GM03348 (cell line): ENCODE measurements at regions not wholly inside any gene's neighbourhood (a gene's known extent, or its start where the extent isn't known, plus 50 kb on each side); places are given as distances from the start of the nearest gene placed in this dataset.
"Not testable (repeated sequence)": the region's sequence is repeated elsewhere in the genome, so short reads cannot be mapped to it uniquely, and the experiment has no call there.

ENCODE experiments used
- DNase-seq: peaks from one replicate; pipeline ENCODE4 v3.0.0; 2012; ENCODE audit warnings: low spot score

DNA sequence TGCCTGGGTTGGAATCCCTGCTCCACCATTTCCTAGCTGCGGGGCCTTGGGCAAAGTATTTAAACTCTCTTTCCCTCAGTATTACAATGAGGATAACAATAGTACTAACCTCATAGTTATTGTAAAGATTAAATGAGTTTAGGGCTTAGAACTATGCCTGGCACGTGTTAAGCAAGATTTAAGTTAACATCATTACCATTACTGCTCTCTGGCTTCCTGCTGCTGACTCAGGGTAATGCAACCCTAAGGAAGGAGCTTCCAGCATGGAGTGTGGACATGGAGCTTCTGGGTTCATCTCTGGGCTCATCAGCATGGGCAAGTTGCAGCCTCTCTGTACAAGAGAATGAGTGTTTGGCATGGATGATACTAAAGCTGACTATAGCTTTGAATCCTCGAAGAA, 374.2 kb upstream of the MAP2 start:
- no peak for DNase-seq

DNA sequence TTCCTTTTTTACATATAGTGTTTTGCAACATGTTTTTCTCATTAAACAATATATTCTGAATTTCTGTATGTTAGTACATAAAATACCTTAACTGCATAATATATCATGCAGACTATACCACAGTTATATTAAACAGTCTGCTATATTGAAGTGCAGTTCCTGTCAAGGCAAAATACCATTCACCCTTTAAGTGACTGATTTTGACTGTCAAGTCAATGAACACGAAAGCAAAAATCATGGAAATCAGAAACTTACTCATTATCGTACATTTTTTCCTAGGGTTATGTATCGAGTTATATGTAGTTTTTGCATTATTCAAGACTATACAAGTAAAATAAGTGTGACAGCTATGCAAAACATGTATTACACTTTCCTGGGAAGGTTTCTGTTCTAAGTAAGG, 361.6 kb upstream of the MAP2 start:
- DNase-seq, result no peak

DNA sequence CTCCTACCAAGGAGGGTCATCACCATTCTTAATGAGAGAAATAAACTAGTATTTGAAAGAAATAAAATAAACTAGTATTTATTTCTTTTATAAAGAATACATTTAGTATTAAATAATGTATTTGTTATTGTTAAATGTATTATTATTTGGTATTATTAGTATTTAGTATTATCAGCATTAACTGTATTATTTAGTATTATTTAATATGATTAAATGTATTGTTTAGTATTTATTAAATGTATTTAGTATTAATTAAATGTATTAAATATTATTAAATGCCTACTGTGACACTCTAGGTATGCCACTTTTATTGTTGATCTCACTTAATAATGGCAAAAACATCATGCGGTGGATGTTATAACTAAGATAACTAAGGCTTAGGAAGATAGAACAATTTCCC, 353.6 kb upstream of the MAP2 start:
- no peak for DNase-seq

DNA sequence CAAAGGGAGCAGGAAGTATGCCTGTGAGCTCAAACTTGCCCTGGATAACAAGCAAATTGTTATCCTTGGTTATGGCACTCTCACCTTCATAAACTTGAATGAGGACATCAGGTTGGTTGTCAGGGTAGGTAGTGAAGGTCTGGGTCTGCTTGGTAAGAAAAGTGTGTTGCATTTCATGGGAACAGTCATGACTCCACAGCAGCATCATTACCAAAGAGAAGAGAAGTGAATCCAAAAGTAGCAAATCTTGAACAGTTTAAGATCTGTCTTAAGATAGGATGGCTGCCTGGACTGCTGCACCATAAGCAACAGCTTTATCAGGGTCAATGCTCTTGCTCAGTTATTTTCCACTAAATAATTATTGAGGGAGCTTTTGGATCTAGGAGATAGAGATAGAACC, 350.7 kb upstream of the MAP2 start:
- DNase-seq, result no peak

DNA sequence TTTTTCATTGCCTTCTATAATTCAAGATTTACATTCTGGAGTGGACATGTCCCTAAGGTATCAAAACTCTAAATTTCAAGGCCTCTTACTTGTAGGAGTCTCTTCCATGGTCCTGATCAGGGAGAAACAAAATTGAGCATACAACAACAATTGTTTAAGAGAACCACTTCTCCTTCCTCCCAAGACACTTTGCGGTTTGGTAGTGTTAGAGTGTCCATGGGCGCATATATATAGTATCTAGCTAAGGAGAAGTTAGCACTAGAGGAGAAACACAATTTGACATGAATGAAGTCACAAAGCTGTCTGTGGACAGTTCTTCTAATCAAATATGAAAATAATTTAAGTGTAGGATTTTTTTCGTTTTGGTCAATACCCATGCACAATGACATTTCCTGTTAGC, 349.1 kb upstream of the MAP2 start:
- no peak for DNase-seq

DNA sequence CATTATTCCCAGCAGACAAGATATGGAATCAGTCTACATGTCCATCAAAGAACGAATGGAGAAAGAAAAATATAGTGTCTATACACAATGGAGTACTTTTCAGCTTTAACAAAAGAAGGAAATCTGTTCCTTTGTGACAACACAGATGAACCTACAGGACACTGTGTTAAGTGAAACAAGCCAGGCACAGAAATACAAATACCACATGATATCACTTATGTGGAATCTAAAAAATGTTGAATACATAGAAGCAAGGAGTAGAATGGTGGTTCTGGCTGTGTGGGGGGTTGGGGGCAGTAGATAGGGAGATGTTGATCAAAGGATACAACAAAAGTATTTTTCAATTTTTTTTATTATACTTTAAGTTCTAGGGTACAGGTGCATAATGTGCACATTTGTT, 347.7 kb upstream of the MAP2 start:
- no peak for DNase-seq

DNA sequence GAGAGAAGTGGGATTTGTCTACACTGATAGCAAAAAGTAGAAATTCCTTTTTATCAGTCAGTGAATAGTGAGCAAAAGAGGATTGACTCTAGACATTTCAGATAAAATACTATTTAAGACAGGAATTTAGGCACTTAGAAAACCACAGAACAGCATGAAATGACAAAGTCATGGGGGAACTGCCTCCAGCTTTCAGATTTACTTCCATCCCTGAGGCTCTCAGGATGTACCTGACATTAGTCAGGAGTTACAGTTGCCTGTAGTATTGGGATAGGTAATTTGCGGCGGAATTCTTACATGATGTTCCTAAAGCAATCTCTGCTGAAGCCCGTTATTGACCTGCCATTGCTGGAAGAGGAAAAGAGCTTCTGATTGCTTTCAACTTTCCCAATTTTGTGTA, 337.1 kb upstream of the MAP2 start:
- DNase-seq, result no peak

DNA sequence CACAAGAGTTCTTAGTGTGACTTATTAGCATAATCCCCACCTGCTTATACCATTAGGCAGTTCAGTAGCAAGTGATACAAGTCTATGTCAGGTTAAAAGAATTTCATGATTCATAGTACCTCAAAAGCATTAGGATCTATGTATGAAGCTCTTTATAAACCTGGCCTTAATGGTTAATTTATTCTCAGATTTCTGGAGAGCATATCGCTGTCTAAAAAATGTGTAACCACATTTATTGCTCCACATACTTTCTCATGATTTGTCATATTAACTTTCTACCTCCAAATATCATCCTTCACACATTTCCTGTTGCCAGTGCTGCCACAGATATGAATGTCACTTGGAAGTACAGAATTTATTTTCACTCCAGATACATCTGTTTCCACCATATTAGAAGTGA, 332.8 kb upstream of the MAP2 start:
- DNase-seq, result no peak

DNA sequence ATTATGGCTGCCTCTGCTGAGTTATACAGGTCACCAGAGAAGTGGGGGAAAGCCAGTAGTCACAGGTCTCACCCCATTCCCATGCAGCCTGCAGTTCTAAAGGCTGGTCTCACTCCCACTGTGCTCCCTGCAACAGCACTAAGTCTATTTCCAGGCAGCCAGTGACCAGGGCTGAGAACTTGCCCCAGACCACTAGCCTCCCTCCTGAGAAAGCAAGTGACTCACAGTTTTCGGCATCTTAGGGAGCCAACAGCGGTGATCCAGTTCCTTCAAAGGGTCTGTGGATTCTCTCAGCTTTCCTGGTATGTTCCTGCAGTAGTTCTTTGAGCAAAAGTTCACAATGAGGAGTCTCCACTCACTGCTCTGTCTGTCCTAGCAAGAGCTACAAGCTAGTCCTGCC, 329.6 kb upstream of the MAP2 start:
- no peak for DNase-seq

DNA sequence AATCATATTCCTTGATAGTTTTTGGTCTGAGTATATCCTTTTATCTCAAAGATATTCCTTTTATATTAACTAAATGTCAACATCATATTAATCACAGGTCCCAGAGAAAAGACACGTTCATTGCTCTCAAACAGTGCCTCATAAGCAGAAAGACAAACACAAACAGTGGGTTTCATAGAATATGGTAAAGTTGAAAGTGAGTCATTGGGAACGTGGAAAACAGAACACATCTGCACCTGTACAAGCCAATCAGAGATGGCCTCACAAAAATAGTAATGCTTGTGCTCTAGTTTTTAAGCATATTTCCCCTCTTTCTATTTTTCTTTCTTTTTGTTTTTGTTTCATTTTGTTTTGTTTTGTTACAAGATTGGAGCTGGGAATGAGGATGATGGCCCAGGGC, 328.4 kb upstream of the MAP2 start:
- DNase-seq, result no peak

DNA sequence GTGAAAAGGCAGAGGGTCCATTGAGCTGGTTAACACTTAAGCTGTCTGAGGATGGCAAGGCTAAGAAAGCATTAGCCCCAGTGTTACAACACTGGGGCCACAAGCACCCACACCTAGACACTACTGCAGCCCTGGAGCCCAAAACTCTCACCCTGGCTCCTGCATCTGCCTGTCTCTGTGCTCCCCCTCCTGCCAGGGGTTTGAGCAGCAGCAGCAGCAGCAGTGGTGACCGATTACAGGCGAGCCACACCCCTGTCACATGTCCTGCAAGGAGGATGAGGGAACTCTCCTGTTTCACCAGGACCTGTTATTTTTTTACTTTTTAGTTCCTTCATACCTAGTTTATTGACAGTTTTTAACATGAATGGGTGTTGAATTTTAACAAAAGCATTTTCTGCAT, 326.7 kb upstream of the MAP2 start:
- DNase-seq, result no peak

DNA sequence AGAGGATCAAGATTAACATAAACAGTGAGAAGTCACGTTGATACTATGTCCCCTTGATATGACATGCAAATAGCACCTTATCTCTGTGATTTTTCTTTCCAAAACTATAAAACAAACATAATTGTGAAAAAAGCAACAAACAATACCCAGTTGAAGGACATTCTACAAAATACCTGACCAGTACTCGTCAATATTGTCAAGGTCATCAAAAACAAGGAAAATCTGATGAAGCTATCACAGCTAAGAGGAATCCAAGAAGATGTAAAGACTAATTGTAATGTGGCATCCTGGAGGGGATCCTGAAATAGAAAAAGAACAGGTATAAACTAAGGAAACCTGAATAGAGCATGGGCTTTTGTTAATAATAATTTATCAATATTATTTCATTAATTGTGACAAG, 321.5 kb upstream of the MAP2 start:
- DNase-seq, result no peak

DNA sequence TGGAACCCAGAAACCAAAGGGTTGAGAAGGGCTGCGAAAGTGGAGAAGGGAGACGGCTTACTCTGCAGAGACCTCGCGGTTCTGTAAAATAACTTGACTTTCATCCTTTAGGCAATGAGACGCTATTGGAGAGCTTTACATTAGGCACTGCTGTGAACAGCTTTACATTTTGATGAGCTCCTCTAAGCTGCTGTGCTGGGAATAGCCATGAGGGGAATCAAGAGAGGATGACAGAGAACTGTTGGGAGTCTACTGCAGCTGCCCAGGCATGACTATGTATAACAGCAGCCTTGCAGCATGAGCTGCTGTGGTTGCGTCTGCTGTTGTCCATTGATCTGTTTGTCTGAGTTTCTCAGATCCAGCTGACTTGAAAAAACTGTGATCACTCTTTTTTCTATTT, 310.8 kb upstream of the MAP2 start:
- DNase-seq, result no peak

DNA sequence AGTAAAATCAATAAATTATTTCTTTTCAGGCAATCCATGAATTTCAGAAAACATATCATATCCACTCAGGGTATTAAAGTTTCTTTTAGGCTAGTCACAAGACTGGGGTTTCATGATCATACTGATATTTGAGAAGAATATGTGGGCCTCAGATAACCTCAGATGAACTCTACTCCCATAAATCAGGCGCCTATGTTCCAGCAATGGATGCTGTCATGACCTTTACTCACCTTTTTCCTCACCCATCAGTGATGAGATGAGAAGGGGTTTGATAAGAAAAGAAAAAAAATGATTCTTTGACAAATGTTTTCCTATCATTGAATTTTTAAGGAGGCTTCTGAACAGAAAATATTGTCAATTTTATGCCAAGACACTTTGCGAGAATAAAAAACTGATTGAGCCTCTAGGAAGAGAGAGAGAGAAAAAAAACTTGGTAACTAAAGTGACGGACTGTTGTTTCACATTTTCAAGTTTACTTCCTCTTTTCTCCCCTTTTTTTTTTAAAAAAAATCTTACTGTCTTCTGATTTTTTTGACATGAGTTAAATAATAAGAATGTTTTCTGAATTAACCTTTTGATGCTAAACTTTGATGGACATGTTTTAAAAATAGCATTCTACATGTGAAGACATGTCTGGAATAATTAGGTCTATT, 309.1 kb upstream of the MAP2 start:
- no peak for DNase-seq

DNA sequence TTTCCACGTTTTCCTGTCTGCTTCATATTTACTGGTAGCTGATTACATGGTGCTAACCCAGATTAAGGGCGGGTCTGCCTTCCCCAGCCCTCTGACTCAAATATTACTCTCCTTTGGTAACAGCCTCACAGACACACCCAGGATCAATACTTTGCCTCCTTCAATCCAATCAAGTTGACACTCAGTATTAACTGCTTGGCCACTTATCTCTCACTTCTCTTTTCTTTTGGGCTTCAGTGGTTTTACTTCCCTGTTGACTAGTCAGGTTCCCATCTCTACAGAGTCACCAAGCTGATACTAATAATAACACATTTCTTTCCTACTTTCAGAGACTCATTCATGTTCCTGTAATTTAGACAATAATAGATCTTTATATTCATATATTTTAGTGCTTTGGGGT, 302.2 kb upstream of the MAP2 start:
- DNase-seq, result no peak

DNA sequence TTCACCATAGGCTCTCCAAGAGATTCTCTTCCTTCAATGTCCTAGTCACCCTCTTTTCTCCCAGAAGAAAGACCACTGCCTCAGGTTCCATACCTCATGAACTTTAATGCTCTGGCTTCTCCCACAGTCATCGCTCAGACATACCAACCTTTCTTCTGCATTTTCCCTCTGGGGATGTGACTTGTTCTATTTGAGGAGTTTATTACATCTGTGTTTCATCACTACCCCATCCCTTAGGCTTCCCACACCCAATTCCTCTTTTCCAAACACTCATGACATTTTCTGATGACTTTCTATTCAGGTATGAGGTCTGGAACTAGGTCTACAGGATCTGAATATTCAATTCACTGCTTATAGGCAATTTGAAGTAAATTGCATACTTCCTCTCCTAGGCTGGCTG, 298.6 kb upstream of the MAP2 start:
- no peak for DNase-seq

DNA sequence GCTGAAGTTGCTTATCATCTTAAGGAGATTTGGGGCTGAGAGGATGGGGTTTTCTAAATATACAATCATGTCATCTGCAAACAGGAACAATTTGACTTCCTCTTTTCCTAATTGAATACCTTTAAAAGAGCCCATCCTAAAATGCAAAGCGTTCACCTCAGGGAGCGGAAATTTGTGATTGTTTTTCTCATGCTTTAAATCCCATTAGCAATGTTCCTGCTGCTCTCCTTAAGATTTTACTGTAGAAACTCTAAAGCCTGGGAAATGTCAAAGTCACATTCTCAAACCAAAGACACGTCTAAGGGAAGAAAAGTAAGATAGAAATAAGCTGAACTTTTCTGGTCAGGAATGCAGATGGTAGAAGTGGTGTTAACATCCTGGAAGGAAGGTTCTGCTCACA, 285.8 kb upstream of the MAP2 start:
- DNase-seq, result no peak

DNA sequence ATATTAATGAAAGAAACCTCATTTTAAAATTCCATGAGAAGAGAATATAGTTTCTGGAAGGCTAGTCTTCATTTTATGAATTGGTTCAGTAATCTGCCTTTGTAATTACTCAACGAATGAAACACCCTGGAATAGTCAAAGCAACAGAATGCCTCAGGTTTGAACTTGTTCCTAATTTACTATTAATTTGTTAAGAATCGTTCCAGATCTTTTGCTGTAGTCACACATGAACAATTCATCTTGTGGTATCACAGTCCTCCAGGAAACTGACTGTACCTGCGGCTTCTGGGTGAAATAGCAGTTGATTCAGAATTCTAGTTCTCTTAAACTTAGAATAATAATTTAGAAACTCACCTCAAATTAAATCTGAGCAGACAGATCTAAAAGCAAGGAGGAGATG, 282.7 kb upstream of the MAP2 start:
- no peak for DNase-seq

DNA sequence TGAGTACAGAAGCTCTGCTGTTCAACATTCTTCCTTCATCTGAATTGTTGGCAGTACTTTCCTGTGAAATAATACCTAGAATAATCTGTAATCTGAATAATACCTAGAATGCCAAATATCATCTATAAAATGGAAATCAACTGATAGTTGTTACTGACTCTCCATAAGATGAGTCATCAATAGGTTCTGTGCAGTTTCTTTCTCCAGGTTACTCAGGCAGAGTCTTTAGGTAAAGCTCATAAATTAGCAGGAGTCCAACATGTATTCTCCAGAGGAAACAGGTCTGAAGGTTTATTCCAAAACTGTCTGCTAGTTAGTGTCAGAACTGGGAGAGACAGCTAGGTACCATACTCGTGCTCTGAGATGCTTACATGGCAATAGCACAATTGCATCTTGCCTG, 282.0 kb upstream of the MAP2 start:
- no peak for DNase-seq

DNA sequence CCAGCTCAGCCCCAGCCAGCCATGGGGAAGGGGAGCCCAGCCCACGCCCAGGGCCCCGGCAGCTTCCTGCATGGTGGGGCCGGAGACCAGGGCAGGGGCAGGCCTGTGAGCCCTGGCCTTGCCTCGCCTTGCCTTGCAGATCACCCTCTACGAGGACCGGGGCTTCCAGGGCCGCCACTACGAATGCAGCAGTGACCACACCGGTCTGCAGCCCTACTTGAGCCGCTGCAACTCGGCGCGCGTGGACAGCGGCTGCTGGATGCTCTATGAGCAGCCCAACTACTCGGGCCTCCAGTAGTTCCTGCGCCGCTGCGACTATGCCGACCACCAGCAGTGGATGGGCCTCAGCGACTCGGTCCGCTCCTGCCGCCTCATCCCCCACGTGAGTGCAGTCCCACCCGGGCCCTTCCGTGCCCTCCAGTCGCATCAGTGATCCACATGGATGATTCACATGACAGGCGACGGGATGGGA, 278.6 kb upstream of the MAP2 start:
- not testable (repeated sequence) for DNase-seq

DNA sequence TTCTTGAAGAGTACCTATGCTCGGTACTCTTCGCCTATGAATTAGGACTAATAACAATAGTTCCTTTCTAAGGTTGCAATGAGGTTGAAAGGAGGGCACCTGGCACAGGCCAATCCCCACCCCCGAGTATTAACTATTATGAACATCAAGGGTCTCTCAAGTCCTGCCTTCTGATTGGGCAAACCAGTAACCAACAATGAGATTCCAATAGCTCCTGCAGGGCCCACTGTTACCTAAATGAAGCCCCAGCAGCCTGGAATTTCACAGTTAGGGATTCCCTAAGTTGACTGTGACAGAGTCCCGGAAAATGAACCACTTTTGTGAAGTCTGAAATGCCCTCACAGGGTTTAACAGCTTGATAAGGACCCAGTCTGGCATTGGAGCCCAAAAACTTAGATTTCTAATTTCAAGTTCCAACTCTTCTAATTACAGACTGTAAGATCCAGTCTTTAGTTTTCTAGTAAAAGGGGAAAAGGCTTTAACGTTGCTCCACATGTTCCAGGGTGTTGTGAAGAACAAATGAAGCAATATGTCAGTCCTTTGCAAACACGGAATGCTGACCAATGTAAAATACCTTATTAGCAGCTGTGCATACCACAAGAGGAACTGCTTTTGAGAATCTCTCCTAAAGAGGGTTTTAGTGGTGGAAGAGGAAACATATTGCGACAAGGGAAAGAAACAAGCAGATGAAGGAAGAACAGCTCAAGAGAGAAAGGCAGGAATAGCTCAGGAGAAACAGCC, 277.7 kb upstream of the MAP2 start:
- DNase-seq, result no peak

DNA sequence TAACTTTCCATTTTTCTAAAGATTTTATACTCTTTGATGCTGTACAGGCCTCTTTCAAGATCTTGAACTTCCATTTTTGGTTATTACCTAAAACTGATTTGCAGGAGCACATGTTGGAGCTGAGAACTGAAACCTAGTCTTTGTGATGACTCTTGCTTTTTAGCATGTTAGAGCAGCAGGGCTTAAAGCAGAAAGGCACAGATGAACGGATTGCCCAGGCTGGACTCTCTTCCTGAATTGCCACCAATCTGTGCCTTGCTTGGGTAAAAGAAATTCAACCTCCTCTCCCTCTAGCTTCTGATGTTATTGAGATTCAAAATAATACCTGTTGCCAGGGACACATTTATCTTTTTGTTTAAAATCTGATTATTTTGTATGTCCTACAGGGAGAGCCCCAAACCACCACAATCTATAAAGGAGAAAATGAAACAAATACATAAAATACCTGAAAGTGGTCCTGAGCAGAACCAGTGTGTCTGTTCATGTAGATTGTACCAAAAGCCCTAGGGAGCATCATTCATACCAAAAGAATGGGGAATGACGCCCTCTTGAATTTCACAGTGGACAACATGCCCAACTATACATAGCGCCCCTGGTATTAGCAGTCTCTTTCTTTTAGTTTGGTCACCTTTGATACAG, 277.0 kb upstream of the MAP2 start:
- no peak for DNase-seq

DNA sequence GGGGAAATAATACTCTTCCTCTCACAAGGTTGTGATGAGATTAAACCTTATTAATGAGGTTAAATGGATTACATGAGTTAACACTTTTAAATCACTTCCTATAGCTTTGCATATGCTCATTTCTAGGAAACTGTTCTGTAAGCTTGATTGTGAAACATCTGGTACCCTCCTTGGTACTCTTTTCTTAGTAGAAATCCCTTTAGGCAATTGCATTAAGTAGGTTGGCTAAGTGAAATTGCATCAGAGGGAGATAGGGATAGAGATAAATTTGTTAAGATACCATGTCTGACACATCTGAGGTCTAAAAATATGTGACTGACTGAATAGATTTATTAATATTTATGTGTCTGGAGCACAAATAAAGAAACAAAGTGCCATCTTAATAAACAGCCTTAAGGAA, 275.9 kb upstream of the MAP2 start:
- DNase-seq, result no peak
